HEK293 (cell line): ENCODE measurements at regions not wholly inside any gene's neighbourhood (a gene's known extent, or its start where the extent isn't known, plus 50 kb on each side); places are given as distances from the start of the nearest gene placed in this dataset.

Source experiments
- CTCF ChIA-PET: fragments of 350-600 bp; formaldehyde crosslinking; extraction: SDS; loops from one replicate; lab custom pipeline; 2021; ENCODE audit warnings: antibody characterized with exemption; lab: Yijun Ruan, JAX
- POLR2A ChIA-PET: fragments of 300-600 bp; formaldehyde crosslinking; extraction: SDS; loops from one replicate; lab custom pipeline; 2020; ENCODE audit warnings: antibody characterized with exemption, inconsistent platforms; lab: Yijun Ruan, JAX
- H3K27ac ChIP-seq: fragments of 200-500 bp; sonication (Bioruptor generic); 2 replicates; pipeline ENCODE4 v1.5.1; 2014; ENCODE audit warnings: low read depth, low read length, control low read depth, inconsistent platforms; ENCODE audit errors: extremely low read depth
- H3K36me3 ChIP-seq, 2 experiments: fragments of 200-500 bp in 1 of 2; sonication (Bioruptor generic) in 1 of 2; 1 replicate in 1 of 2; 2 replicates in 1 of 2; pipeline ENCODE4 v1.5.1; 2014 to 2017; ENCODE audit warnings: inconsistent platforms in 2 of 2, low read length in 2 of 2; ENCODE audit not compliant: control insufficient read depth in 2 of 2, insufficient read depth in 1 of 2
- H3K4me1 ChIP-seq: fragments of 200-500 bp; sonication (Bioruptor generic); 2 replicates; pipeline ENCODE4 v1.5.1; 2014; ENCODE audit warnings: mild to moderate bottlenecking, low read length, inconsistent platforms; ENCODE audit not compliant: control insufficient read depth, insufficient read depth
- H3K4me3 ChIP-seq: 2 replicates; pipeline ENCODE4 v1.5.1; 2011; ENCODE audit warnings: low read depth, mild to moderate bottlenecking, control low read depth, low read length, moderate library complexity
- H3K9me3 ChIP-seq: fragments of 200-500 bp; sonication (Bioruptor generic); 2 replicates; pipeline ENCODE4 v1.5.1; 2014; ENCODE audit warnings: low read depth, low read length, inconsistent platforms; ENCODE audit not compliant: control insufficient read depth, insufficient read depth
- FEZF1 ChIP-seq: fragments of 450-650 bp; formaldehyde crosslinking; IDR thresholded peaks from 2 replicates; pipeline ENCODE4 v1.5.1; 2016; ENCODE audit warnings: missing biosample characterization, missing genetic modification characterization
- REPIN1 ChIP-seq: fragments of 450-650 bp; formaldehyde crosslinking; IDR thresholded peaks from 2 replicates; pipeline ENCODE4 v1.5.1; 2017; ENCODE audit warnings: missing biosample characterization, missing genetic modification characterization, low read depth
- SALL2 ChIP-seq: fragments of 450-650 bp; formaldehyde crosslinking; IDR thresholded peaks from 2 replicates; pipeline ENCODE4 v1.5.0; 2017; ENCODE audit warnings: missing biosample characterization, mild to moderate bottlenecking, missing genetic modification characterization, borderline replicate concordance
- ZNF114 ChIP-seq: fragments of 450-650 bp; formaldehyde crosslinking; IDR thresholded peaks from 2 replicates; pipeline ENCODE4 v1.5.0; 2017; ENCODE audit warnings: missing biosample characterization, missing genetic modification characterization
- ZNF211 ChIP-seq: fragments of 450-650 bp; formaldehyde crosslinking; IDR thresholded peaks from 2 replicates; pipeline ENCODE4 v1.5.1; 2016; ENCODE audit warnings: low read depth, missing biosample characterization, missing genetic modification characterization
- ZNF24 ChIP-seq: fragments of 450-650 bp; formaldehyde crosslinking; IDR thresholded peaks from 2 replicates; pipeline ENCODE4 v1.5.1; 2016; ENCODE audit warnings: missing biosample characterization, missing genetic modification characterization
- ZNF311 ChIP-seq: fragments of 450-650 bp; formaldehyde crosslinking; IDR thresholded peaks from 2 replicates; pipeline ENCODE4 v1.5.1; 2017; ENCODE audit warnings: missing biosample characterization, missing genetic modification characterization, borderline replicate concordance
- ZNF335 ChIP-seq: fragments of 450-650 bp; formaldehyde crosslinking; conservative IDR thresholded peaks from 2 replicates; pipeline ENCODE4 v1.5.1; 2016; ENCODE audit warnings: missing biosample characterization, missing genetic modification characterization
- ZNF354C ChIP-seq: fragments of 450-650 bp; formaldehyde crosslinking; IDR thresholded peaks from 2 replicates; pipeline ENCODE4 v1.5.1; 2016; ENCODE audit warnings: missing biosample characterization, missing genetic modification characterization, low read depth, borderline replicate concordance
- ZNF426 ChIP-seq: fragments of 450-650 bp; formaldehyde crosslinking; IDR thresholded peaks from 2 replicates; pipeline ENCODE4 v1.5.1; 2017; ENCODE audit warnings: missing biosample characterization, missing genetic modification characterization, mild to moderate bottlenecking, inconsistent platforms, moderate library complexity
- ZNF48 ChIP-seq: fragments of 450-650 bp; formaldehyde crosslinking; IDR thresholded peaks from 2 replicates; pipeline ENCODE4 v1.5.1; 2016; ENCODE audit warnings: missing biosample characterization, missing genetic modification characterization
- ZNF501 ChIP-seq: fragments of 450-650 bp; formaldehyde crosslinking; IDR thresholded peaks from 2 replicates; pipeline ENCODE4 v1.5.1; 2016; ENCODE audit warnings: missing biosample characterization, missing genetic modification characterization
- ZNF560 ChIP-seq: fragments of 450-650 bp; formaldehyde crosslinking; IDR thresholded peaks from 2 replicates; pipeline ENCODE4 v1.5.1; 2017; ENCODE audit warnings: missing biosample characterization, missing genetic modification characterization, borderline replicate concordance
- ZNF561 ChIP-seq: fragments of 450-650 bp; IDR thresholded peaks from 2 replicates; pipeline ENCODE4 v1.5.1; 2018; ENCODE audit warnings: missing biosample characterization, missing genetic modification characterization, borderline replicate concordance
- ZNF610 ChIP-seq: fragments of 450-650 bp; formaldehyde crosslinking; IDR thresholded peaks from 2 replicates; pipeline ENCODE4 v1.5.1; 2016; ENCODE audit warnings: missing biosample characterization, missing genetic modification characterization, borderline replicate concordance
- ZNF629 ChIP-seq: fragments of 450-650 bp; formaldehyde crosslinking; IDR thresholded peaks from 2 replicates; pipeline ENCODE4 v1.5.1; 2017; ENCODE audit warnings: missing biosample characterization, missing genetic modification characterization
- ZNF843 ChIP-seq: fragments of 450-650 bp; formaldehyde crosslinking; IDR thresholded peaks from 2 replicates; pipeline ENCODE4 v1.5.1; 2016; ENCODE audit warnings: missing biosample characterization, missing genetic modification characterization
- TF ChIP-seq, protein P1 (sequence below): fragments of 450-650 bp; formaldehyde crosslinking; IDR thresholded peaks from 2 replicates; pipeline ENCODE4 v1.5.1; 2016; ENCODE audit warnings: missing biosample characterization, missing genetic modification characterization
- TF ChIP-seq, protein P2 (sequence below): fragments of 450-650 bp; formaldehyde crosslinking; IDR thresholded peaks from 2 replicates; pipeline ENCODE4; 2016; ENCODE audit warnings: missing biosample characterization, missing genetic modification characterization
- TF ChIP-seq, protein P3 (sequence below): fragments of 450-650 bp; formaldehyde crosslinking; optimal IDR thresholded peaks from 2 replicates; pipeline ENCODE3; 2016; ENCODE audit warnings: missing biosample characterization, mild to moderate bottlenecking, missing genetic modification characterization
- TF ChIP-seq, protein P4 (sequence below): fragments of 450-650 bp; formaldehyde crosslinking; IDR thresholded peaks from 2 replicates; pipeline ENCODE4 v1.5.1; 2016; ENCODE audit warnings: missing biosample characterization, missing genetic modification characterization
- TF ChIP-seq, protein P5 (sequence below): fragments of 450-650 bp; formaldehyde crosslinking; IDR thresholded peaks from 2 replicates; pipeline ENCODE4 v1.5.1; 2016; ENCODE audit warnings: missing biosample characterization, missing genetic modification characterization
- TF ChIP-seq, protein P6 (sequence below): fragments of 450-650 bp; formaldehyde crosslinking; IDR thresholded peaks from 2 replicates; pipeline ENCODE4 v1.5.1; 2017; ENCODE audit warnings: missing biosample characterization, mild to moderate bottlenecking, missing genetic modification characterization, moderate library complexity

DNA sequence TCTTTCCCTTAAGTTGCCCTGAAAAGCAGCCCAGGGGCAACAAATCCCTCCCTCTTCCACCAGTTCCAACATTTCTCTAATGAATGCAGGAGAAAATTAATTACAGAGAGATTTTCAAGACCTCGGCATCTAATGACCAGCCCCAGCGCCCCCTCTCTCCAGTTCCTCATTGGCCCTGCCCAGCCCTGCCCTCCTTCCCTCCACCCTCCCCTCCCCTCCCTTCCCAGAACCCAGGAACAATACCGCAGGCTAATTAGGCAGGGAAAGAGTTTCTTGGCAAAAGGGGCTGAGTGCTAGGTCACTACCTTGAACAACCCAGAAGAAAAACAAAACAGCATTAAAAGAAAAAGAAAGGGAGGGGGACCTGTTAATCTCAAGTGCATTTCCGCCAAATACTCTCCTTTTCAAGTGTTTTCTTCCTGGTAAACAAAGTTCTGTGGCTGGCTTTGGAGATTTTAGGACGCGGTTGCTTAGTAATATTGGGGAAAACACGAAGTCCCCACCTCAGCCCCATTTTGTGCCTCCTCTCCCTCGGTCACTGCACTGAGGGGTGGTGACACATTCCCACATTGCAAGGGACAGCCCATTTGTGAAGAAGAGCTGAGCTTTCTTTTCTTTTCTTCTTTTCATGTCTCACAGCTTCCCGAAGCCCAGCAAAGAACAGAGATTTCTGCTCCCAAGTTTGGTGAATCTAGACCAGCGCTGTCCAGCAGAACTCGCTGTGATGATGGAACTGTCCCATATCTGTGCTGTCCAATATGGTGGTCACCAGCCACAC, 215.4 kb downstream of the SOX9 start (continued):
- TF ChIP-seq, protein P1, sequence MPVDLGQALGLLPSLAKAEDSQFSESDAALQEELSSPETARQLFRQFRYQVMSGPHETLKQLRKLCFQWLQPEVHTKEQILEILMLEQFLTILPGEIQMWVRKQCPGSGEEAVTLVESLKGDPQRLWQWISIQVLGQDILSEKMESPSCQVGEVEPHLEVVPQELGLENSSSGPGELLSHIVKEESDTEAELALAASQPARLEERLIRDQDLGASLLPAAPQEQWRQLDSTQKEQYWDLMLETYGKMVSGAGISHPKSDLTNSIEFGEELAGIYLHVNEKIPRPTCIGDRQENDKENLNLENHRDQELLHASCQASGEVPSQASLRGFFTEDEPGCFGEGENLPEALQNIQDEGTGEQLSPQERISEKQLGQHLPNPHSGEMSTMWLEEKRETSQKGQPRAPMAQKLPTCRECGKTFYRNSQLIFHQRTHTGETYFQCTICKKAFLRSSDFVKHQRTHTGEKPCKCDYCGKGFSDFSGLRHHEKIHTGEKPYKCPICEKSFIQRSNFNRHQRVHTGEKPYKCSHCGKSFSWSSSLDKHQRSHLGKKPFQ (tag by site-specific recombination) = no peak
- TF ChIP-seq ZNF24 (tag by site-specific recombination) (no peak), ZNF843 (tag by site-specific recombination) (no peak), ZNF560 (no peak), SALL2 (tag by site-specific recombination) (no peak), FEZF1 (tag by site-specific recombination) (no peak), ZNF561 (tag by site-specific recombination) (no peak), ZNF629 (tag by site-specific recombination) (no peak), ZNF311 (no peak), ZNF335 (tag by site-specific recombination) (no peak), ZNF114 (no peak), REPIN1 (tag by site-specific recombination) (no peak), ZNF354C (no peak), ZNF501 (no peak), ZNF211 (tag by site-specific recombination) (no peak)
- TF ChIP-seq, protein P2, sequence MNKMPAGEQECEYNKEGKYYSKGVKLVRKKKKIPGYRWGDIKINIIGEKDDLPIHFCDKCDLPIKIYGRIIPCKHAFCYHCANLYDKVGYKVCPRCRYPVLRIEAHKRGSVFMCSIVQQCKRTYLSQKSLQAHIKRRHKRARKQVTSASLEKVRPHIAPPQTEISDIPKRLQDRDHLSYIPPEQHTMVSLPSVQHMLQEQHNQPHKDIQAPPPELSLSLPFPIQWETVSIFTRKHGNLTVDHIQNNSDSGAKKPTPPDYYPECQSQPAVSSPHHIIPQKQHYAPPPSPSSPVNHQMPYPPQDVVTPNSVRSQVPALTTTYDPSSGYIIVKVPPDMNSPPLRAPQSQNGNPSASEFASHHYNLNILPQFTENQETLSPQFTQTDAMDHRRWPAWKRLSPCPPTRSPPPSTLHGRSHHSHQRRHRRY (tag by site-specific recombination) = no peak
- TF ChIP-seq, protein P3, sequence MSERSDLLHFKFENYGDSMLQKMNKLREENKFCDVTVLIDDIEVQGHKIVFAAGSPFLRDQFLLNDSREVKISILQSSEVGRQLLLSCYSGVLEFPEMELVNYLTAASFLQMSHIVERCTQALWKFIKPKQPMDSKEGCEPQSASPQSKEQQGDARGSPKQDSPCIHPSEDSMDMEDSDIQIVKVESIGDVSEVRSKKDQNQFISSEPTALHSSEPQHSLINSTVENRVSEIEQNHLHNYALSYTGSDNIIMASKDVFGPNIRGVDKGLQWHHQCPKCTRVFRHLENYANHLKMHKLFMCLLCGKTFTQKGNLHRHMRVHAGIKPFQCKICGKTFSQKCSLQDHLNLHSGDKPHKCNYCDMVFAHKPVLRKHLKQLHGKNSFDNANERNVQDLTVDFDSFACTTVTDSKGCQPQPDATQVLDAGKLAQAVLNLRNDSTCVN (tag by site-specific recombination) = no peak
- TF ChIP-seq, protein P4, sequence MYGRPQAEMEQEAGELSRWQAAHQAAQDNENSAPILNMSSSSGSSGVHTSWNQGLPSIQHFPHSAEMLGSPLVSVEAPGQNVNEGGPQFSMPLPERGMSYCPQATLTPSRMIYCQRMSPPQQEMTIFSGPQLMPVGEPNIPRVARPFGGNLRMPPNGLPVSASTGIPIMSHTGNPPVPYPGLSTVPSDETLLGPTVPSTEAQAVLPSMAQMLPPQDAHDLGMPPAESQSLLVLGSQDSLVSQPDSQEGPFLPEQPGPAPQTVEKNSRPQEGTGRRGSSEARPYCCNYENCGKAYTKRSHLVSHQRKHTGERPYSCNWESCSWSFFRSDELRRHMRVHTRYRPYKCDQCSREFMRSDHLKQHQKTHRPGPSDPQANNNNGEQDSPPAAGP (tag by site-specific recombination) = peak; percentile 86
- TF ChIP-seq, protein P5, sequence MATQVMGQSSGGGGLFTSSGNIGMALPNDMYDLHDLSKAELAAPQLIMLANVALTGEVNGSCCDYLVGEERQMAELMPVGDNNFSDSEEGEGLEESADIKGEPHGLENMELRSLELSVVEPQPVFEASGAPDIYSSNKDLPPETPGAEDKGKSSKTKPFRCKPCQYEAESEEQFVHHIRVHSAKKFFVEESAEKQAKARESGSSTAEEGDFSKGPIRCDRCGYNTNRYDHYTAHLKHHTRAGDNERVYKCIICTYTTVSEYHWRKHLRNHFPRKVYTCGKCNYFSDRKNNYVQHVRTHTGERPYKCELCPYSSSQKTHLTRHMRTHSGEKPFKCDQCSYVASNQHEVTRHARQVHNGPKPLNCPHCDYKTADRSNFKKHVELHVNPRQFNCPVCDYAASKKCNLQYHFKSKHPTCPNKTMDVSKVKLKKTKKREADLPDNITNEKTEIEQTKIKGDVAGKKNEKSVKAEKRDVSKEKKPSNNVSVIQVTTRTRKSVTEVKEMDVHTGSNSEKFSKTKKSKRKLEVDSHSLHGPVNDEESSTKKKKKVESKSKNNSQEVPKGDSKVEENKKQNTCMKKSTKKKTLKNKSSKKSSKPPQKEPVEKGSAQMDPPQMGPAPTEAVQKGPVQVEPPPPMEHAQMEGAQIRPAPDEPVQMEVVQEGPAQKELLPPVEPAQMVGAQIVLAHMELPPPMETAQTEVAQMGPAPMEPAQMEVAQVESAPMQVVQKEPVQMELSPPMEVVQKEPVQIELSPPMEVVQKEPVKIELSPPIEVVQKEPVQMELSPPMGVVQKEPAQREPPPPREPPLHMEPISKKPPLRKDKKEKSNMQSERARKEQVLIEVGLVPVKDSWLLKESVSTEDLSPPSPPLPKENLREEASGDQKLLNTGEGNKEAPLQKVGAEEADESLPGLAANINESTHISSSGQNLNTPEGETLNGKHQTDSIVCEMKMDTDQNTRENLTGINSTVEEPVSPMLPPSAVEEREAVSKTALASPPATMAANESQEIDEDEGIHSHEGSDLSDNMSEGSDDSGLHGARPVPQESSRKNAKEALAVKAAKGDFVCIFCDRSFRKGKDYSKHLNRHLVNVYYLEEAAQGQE (tag by site-specific recombination) = peak; percentile 91
- TF ChIP-seq, all 188 proteins: peak for 4

DNA sequence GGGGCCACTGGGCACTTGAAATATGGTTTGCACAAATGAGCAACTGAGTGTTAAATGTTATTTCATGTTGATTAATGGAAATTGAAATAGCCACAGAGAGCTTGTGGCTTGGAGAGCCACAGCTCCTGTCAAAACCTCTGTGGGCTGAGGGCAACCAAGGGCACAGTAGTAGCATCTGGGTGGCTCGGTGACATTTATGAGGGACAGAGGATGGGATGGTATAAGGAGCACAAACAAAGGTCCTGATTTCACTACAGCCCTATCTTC, 215.9 kb downstream of the SOX9 start:
- TF ChIP-seq, protein P6, sequence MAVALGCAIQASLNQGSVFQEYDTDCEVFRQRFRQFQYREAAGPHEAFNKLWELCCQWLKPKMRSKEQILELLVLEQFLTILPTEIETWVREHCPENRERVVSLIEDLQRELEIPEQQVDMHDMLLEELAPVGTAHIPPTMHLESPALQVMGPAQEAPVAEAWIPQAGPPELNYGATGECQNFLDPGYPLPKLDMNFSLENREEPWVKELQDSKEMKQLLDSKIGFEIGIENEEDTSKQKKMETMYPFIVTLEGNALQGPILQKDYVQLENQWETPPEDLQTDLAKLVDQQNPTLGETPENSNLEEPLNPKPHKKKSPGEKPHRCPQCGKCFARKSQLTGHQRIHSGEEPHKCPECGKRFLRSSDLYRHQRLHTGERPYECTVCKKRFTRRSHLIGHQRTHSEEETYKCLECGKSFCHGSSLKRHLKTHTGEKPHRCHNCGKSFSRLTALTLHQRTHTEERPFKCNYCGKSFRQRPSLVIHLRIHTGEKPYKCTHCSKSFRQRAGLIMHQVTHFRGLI (tag by site-specific recombination) = no peak
- TF ChIP-seq ZNF426 (tag by site-specific recombination) (no peak), ZNF48 (no peak), ZNF610 (no peak)
- TF ChIP-seq, protein P5 (tag by site-specific recombination) = peak; percentile 1; the same call in 1 of the 2 replicates
- TF ChIP-seq, all 188 proteins: peak for 1
- Histone ChIP-seq H3K36me3 (no peaks in the 10 kb centered on the region), H3K4me3 (no peak overlapping the region), H3K4me1 (peaks cover 9% of the 10 kb centered on the region; the same call in 1 of the 2 replicates), H3K27ac (no peak overlapping the region), H3K9me3 (no peaks in the 10 kb centered on the region)
- POLR2A ChIA-PET = interaction anchor here (1.1 kb wide), 1 partner anchor 216 kb away, joined by 6 read pairs; the partner anchor contains the start of gene SOX9
- CTCF ChIA-PET = interaction anchor here (1.8 kb wide), 1 partner anchor 9 kb away, joined by 5 read pairs; no protein-coding TSS in a partner anchor
